SH-SY5Y (cell line): ENCODE measurements at regions not wholly inside any gene's neighbourhood (a gene's known extent, or its start where the extent isn't known, plus 50 kb on each side); places are given as distances from the start of the nearest gene placed in this dataset.

ENCODE experiments used
- GATA2 ChIP-seq: IDR thresholded peaks from 2 replicates; pipeline ENCODE4 v1.6.1; 2011; ENCODE audit warnings: mild to moderate bottlenecking, low read depth, low read length
- GATA3 ChIP-seq: IDR thresholded peaks from 2 replicates; pipeline ENCODE4 v1.6.1; 2011; ENCODE audit warnings: low read depth, mild to moderate bottlenecking, low read length, moderate library complexity

- TF ChIP-seq GATA2 (no peak), GATA3 (no peak)
Observed at GRCh38 chr18:44111337-44111736, 569.4 kb upstream of the SETBP1 start.
